H1 (cell line): ENCODE measurements at regions not wholly inside any gene's neighbourhood (a gene's known extent, or its start where the extent isn't known, plus 50 kb on each side); places are given as distances from the start of the nearest gene placed in this dataset.

Experiments used
- CTCF ChIA-PET: fragments of 300-600 bp; sonication (Branson Sonifier 250); formaldehyde crosslinking; loops from one replicate; lab custom pipeline; 2021; ENCODE audit not compliant: partially characterized antibody; lab: Charles Lee
- POLR2A ChIA-PET: fragments of 300-600 bp; sonication (Branson Sonifier 250); formaldehyde crosslinking; loops from one replicate; lab custom pipeline; 2021; ENCODE audit warnings: inconsistent platforms; ENCODE audit not compliant: partially characterized antibody; lab: Charles Lee
- DNase-seq, 2 experiments: peaks; one replicate each; pipeline versions ENCODE4 v3.0.0 to v3.0.0-alpha.2; 2010 to 2022; ENCODE audit warnings: low spot score in 2 of 2, low read depth in 1 of 2, mixed read lengths in 1 of 2
- FAIRE-seq: peaks from 2 replicates; lab custom pipeline; 2011; peaks lifted over from hg19 to GRCh38; lab: Jason Lieb, UNC
- H2AFZ ChIP-seq: 2 replicates; pipeline ENCODE4 v1.8.1; 2012; ENCODE audit warnings: low read length, inconsistent platforms
- H2AK5ac ChIP-seq: 2 replicates; pipeline ENCODE4 v1.6.1; 2013; ENCODE audit warnings: low read depth, low read length
- H2BK120ac ChIP-seq: replicated peaks from 2 replicates; pipeline ENCODE3; 2013; ENCODE audit warnings: low read depth, low read length, inconsistent platforms
- H2BK12ac ChIP-seq: 2 replicates; pipeline ENCODE4 v1.6.1; 2013; ENCODE audit warnings: low read depth, low read length
- H2BK15ac ChIP-seq: 2 replicates; pipeline ENCODE4 v1.6.1; 2013; ENCODE audit warnings: low read length
- H2BK20ac ChIP-seq: 2 replicates; pipeline ENCODE4 v1.6.1; 2013; ENCODE audit warnings: low read length
- H2BK5ac ChIP-seq: 2 replicates; pipeline ENCODE4 v1.6.1; 2013; ENCODE audit warnings: low read depth, low read length
- H3K14ac ChIP-seq: 2 replicates; pipeline ENCODE4 v1.6.1; 2013; ENCODE audit warnings: inconsistent platforms; ENCODE audit not compliant: insufficient read length
- H3K18ac ChIP-seq: 2 replicates; pipeline ENCODE4 v1.6.1; 2013; ENCODE audit warnings: low read length; ENCODE audit errors: extremely low read depth
- H3K23ac ChIP-seq: 2 replicates; pipeline ENCODE4 v1.6.1; 2013; ENCODE audit warnings: inconsistent platforms; ENCODE audit not compliant: insufficient read length
- H3K23me2 ChIP-seq: 2 replicates; pipeline ENCODE4 v1.6.1; 2013; ENCODE audit warnings: low read depth, low read length
- H3K27ac ChIP-seq: 2 replicates; pipeline ENCODE4 v1.6.1; 2011; ENCODE audit warnings: low read depth, low read length, inconsistent platforms
- H3K27me3 ChIP-seq, 4 experiments: replicated peaks in 1 of 4; 1 replicate in 1 of 4; 2 replicates in 3 of 4; pipeline versions ENCODE4 v1.6.1 to v1.8.1; 2011 to 2013; ENCODE audit warnings: low read length in 3 of 4, mild to moderate bottlenecking in 3 of 4, inconsistent platforms in 2 of 4, mixed read lengths in 2 of 4, moderate library complexity in 1 of 4; ENCODE audit not compliant: control insufficient read depth in 3 of 4, insufficient read depth in 3 of 4; ENCODE audit errors: extremely low read depth in 1 of 4
- H3K36me3 ChIP-seq, 4 experiments: 2 replicates each; pipeline versions ENCODE4 v1.6.1 to v1.8.1; 2011 to 2013; ENCODE audit warnings: mild to moderate bottlenecking in 4 of 4, low read length in 3 of 4, moderate library complexity in 2 of 4, control low read depth in 1 of 4, inconsistent platforms in 1 of 4; ENCODE audit not compliant: insufficient read depth in 4 of 4, control insufficient read depth in 2 of 4
- H3K4ac ChIP-seq: replicated peaks from 2 replicates; pipeline ENCODE3; 2013; ENCODE audit warnings: low read length, low read depth, mixed read lengths, inconsistent platforms; ENCODE audit not compliant: insufficient read length
- H3K4me1 ChIP-seq, 4 experiments: replicated peaks in 1 of 4; 1 replicate in 1 of 4; 2 replicates in 3 of 4; pipeline versions ENCODE4 v1.6.1 to v1.8.1; 2011 to 2013; ENCODE audit warnings: low read length in 3 of 4, inconsistent platforms in 2 of 4, mixed read lengths in 1 of 4; ENCODE audit not compliant: insufficient read depth in 4 of 4, control insufficient read depth in 3 of 4
- H3K4me2 ChIP-seq, 2 experiments: 2 replicates each; pipeline versions ENCODE4 v1.6.1 to v1.8.1; 2011 to 2013; ENCODE audit warnings: low read depth in 2 of 2, low read length in 2 of 2, control low read depth in 1 of 2, inconsistent platforms in 1 of 2, mild to moderate bottlenecking in 1 of 2; ENCODE audit not compliant: insufficient read depth in 1 of 2
- H3K4me3 ChIP-seq, 4 experiments: fragments of 200-600, 300-600 bp in 1 of 4; sonication (generic), shearing (Covaris generic), sonication (Bioruptor Twin) in 1 of 4; 2 replicates each; pipeline versions ENCODE4 v1.5.1 to v1.8.1; 2011 to 2016; ENCODE audit warnings: low read length in 4 of 4, low read depth in 3 of 4, control low read depth in 2 of 4, inconsistent platforms in 2 of 4, mild to moderate bottlenecking in 2 of 4, mixed read lengths in 1 of 4, moderate library complexity in 1 of 4; ENCODE audit not compliant: insufficient read depth in 2 of 4; ENCODE audit errors: extremely low read depth in 1 of 4
- H3K56ac ChIP-seq: replicated peaks from 2 replicates; pipeline ENCODE3; 2013; ENCODE audit warnings: low read depth, mild to moderate bottlenecking, mixed read lengths, low read length, inconsistent platforms; ENCODE audit not compliant: insufficient read length
- H3K79me1 ChIP-seq: 2 replicates; pipeline ENCODE4 v1.6.1; 2013; ENCODE audit warnings: low read depth, low read length, control low read depth
- H3K79me2 ChIP-seq, 2 experiments: 2 replicates each; pipeline versions ENCODE4 v1.6.1 to v1.8.1; 2012 to 2013; ENCODE audit warnings: low read length in 2 of 2, mild to moderate bottlenecking in 2 of 2, inconsistent platforms in 1 of 2; ENCODE audit not compliant: insufficient read depth in 2 of 2, control insufficient read depth in 1 of 2
- H3K9ac ChIP-seq, 4 experiments: replicated peaks in 1 of 4; 1 replicate in 1 of 4; 2 replicates in 3 of 4; pipeline versions ENCODE4 v1.6.1 to v1.8.1; 2011 to 2013; ENCODE audit warnings: low read depth in 3 of 4, low read length in 3 of 4, control low read depth in 2 of 4, mild to moderate bottlenecking in 2 of 4, moderate library complexity in 2 of 4, inconsistent platforms in 1 of 4; ENCODE audit errors: extremely low read depth in 1 of 4
- H3K9me3 ChIP-seq, 2 experiments: 2 replicates each; pipeline versions ENCODE4 v1.6.1 to v1.8.1; 2012 to 2013; ENCODE audit warnings: mild to moderate bottlenecking in 2 of 2, moderate library complexity in 2 of 2, control low read depth in 1 of 2, inconsistent platforms in 1 of 2, low read depth in 1 of 2, low read length in 1 of 2, mixed read lengths in 1 of 2; ENCODE audit not compliant: insufficient read depth in 2 of 2
- H4K20me1 ChIP-seq, 2 experiments: replicated peaks in 1 of 2; 2 replicates each; pipeline versions ENCODE3 to v1.8.1; 2011 to 2013; ENCODE audit warnings: inconsistent platforms in 2 of 2, low read length in 2 of 2, mild to moderate bottlenecking in 1 of 2; ENCODE audit not compliant: insufficient read depth in 2 of 2, control insufficient read depth in 1 of 2
- H4K5ac ChIP-seq: 2 replicates; pipeline ENCODE4 v1.6.1; 2013; ENCODE audit warnings: low read length, low read depth, mixed read lengths, inconsistent platforms; ENCODE audit not compliant: insufficient read length
- H4K8ac ChIP-seq: 2 replicates; pipeline ENCODE4 v1.8.0; 2013; ENCODE audit warnings: mild to moderate bottlenecking, moderate library complexity, low read length, inconsistent platforms; ENCODE audit not compliant: insufficient read depth; ENCODE audit errors: extremely low read depth
- H4K91ac ChIP-seq: replicated peaks from 2 replicates; pipeline ENCODE3; 2013; ENCODE audit warnings: low read length, mixed read lengths, inconsistent platforms; ENCODE audit not compliant: insufficient read length
- CHD2 ChIP-seq: IDR thresholded peaks from 2 replicates; pipeline ENCODE4 v1.6.1; 2012; ENCODE audit warnings: low read length, improper control_type of control experiment
- KDM4A ChIP-seq: IDR thresholded peaks from one replicate; pipeline ENCODE4 v1.7.1; 2012; ENCODE audit warnings: low read depth, mild to moderate bottlenecking, moderate library complexity, low read length, inconsistent platforms; ENCODE audit not compliant: severe bottlenecking
- NRF1 ChIP-seq: IDR thresholded peaks from 2 replicates; pipeline ENCODE4 v1.6.1; 2011; ENCODE audit warnings: mild to moderate bottlenecking, low read depth, low read length, improper control_type of control experiment
- RBBP5 ChIP-seq: IDR thresholded peaks from 2 replicates; pipeline ENCODE4 v1.7.1; 2012; ENCODE audit warnings: low read depth, mild to moderate bottlenecking, inconsistent platforms, low read length, moderate library complexity, borderline replicate concordance
- SIN3A ChIP-seq, 2 experiments: IDR thresholded peaks in 1 of 2; conservative IDR thresholded peaks in 1 of 2; 2 replicates each; pipeline ENCODE4 v1.6.1; 2011 to 2012; ENCODE audit warnings: low read length in 2 of 2, improper control_type of control experiment in 1 of 2, low read depth in 1 of 2, mild to moderate bottlenecking in 1 of 2
- SIX5 ChIP-seq: IDR thresholded peaks from 2 replicates; pipeline ENCODE4 v1.6.1; 2011; ENCODE audit warnings: mild to moderate bottlenecking, low read depth, low read length
- YY1 ChIP-seq: IDR thresholded peaks from 2 replicates; pipeline ENCODE4 v1.6.1; 2011; ENCODE audit warnings: low read depth, mild to moderate bottlenecking, low read length
- ZNF274 ChIP-seq: IDR thresholded peaks from 2 replicates; pipeline ENCODE4 v1.7.0; 2012; ENCODE audit warnings: low read length, borderline replicate concordance; ENCODE audit errors: extremely low read depth
- TF ChIP-seq, protein P1 (sequence below): IDR thresholded peaks from 2 replicates; pipeline ENCODE4 v1.6.1; 2012; ENCODE audit warnings: low read length, inconsistent platforms

DNA sequence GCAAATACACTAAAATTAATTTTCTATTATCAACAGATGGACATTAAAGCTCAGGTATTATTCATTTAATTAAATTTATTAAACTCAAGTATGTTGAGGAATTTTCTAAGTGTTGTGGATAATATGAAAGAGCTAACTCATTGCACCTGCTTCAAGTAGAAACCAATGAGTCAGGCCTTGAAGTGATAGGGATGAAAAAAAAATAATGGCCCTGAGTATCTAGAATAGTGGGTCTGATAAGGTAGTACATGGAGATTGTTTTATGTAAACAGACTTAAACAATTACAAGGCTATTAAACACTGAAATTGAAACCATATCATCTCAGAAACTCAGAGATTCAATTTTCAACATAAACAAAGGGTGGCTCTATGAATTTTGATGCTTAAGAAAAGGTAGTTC, 857.1 kb upstream of the GBE1 start:
- Histone ChIP-seq H4K91ac (no peak overlapping the region), H3K23ac (no peak overlapping the region), H3K4me3 (no peak overlapping the region), H3K27ac (no peak overlapping the region), H2BK5ac (no peak overlapping the region), H4K20me1 (no peaks in the 10 kb centered on the region), H3K18ac (no peak overlapping the region), H2BK15ac (no peak overlapping the region), H2BK12ac (no peak overlapping the region), H3K4ac (no peak overlapping the region), H3K4me1 (no peaks in the 10 kb centered on the region), H4K5ac (no peak overlapping the region), H2BK20ac (no peak overlapping the region), H3K27me3 (no peaks in the 10 kb centered on the region), H3K36me3 (no peaks in the 10 kb centered on the region; a peak in 1 of 8 replicates), H2AFZ (no peak overlapping the region), H3K14ac (no peak overlapping the region), H3K79me1 (no peaks in the 10 kb centered on the region), H3K4me2 (no peak overlapping the region), H2BK120ac (no peak overlapping the region), H3K56ac (no peak overlapping the region), H3K9ac (no peak overlapping the region), H3K23me2 (no peaks in the 10 kb centered on the region), H3K9me3 (peaks cover 0 to 3% of the 10 kb centered on the region in 2 experiments; a peak in 1 of 4 replicates), H3K79me2 (no peaks in the 10 kb centered on the region), H2AK5ac (no peak overlapping the region), H4K8ac (no peak overlapping the region)
- ChIA-PET POLR2A (no interaction called here), CTCF (interaction anchor here (0.6 kb wide), 1 partner anchor 451 kb away, joined by 3 read pairs; no protein-coding TSS in a partner anchor)
- FAIRE-seq (no peak), DNase-seq (no peak)
- no peak for TF ChIP-seq SIN3A (conservative IDR thresholded peaks at IDR 0.05 in 1 of 2, IDR thresholded peaks at IDR 0.05 in 1 of 2; ENCODE audit: low read depth in 1 of 2, low read length in 2 of 2)
- no peak for TF ChIP-seq CHD2
- TF ChIP-seq YY1: no peak
- TF ChIP-seq NRF1: no peak
- TF ChIP-seq, protein P1, sequence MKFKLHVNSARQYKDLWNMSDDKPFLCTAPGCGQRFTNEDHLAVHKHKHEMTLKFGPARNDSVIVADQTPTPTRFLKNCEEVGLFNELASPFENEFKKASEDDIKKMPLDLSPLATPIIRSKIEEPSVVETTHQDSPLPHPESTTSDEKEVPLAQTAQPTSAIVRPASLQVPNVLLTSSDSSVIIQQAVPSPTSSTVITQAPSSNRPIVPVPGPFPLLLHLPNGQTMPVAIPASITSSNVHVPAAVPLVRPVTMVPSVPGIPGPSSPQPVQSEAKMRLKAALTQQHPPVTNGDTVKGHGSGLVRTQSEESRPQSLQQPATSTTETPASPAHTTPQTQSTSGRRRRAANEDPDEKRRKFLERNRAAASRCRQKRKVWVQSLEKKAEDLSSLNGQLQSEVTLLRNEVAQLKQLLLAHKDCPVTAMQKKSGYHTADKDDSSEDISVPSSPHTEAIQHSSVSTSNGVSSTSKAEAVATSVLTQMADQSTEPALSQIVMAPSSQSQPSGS: no peak
- no peak for TF ChIP-seq SIX5
- no peak for TF ChIP-seq RBBP5
- TF ChIP-seq KDM4A: no peak
- no peak for TF ChIP-seq ZNF274
